ENCODE measurements at regions not wholly inside any gene's neighbourhood (a gene's known extent, or its start where the extent isn't known, plus 50 kb on each side); places are given as distances from the start of the nearest gene placed in this dataset.

- H3K27ac Mint-ChIP-seq (ENCODE audit: unreplicated experiment), result peak overlapping the region; percentile 67
- TF ChIP-seq, protein P1, sequence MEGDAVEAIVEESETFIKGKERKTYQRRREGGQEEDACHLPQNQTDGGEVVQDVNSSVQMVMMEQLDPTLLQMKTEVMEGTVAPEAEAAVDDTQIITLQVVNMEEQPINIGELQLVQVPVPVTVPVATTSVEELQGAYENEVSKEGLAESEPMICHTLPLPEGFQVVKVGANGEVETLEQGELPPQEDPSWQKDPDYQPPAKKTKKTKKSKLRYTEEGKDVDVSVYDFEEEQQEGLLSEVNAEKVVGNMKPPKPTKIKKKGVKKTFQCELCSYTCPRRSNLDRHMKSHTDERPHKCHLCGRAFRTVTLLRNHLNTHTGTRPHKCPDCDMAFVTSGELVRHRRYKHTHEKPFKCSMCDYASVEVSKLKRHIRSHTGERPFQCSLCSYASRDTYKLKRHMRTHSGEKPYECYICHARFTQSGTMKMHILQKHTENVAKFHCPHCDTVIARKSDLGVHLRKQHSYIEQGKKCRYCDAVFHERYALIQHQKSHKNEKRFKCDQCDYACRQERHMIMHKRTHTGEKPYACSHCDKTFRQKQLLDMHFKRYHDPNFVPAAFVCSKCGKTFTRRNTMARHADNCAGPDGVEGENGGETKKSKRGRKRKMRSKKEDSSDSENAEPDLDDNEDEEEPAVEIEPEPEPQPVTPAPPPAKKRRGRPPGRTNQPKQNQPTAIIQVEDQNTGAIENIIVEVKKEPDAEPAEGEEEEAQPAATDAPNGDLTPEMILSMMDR (IDR thresholded peaks at IDR 0.05; ENCODE audit: partially characterized antibody, unreplicated experiment), result no peak
- peaks cover 10% of the 10 kb centered on the region for H3K4me1 Mint-ChIP-seq (ENCODE audit: low read depth, unreplicated experiment)
- H3K27me3 Mint-ChIP-seq (ENCODE audit: unreplicated experiment), result no peaks in the 10 kb centered on the region
- H3K36me3 Mint-ChIP-seq (ENCODE audit: unreplicated experiment), result peaks cover 4% of the 10 kb centered on the region
- H3K9me3 Mint-ChIP-seq (ENCODE audit: unreplicated experiment), result no peaks in the 10 kb centered on the region
- peak overlapping the region; percentile 27 for H3K4me3 Mint-ChIP-seq (ENCODE audit: unreplicated experiment)
- DNase-seq, result no peak
Measured at GRCh38 chr2:5886462-5886861, 194.3 kb downstream of the SOX11 start.

DNA sequence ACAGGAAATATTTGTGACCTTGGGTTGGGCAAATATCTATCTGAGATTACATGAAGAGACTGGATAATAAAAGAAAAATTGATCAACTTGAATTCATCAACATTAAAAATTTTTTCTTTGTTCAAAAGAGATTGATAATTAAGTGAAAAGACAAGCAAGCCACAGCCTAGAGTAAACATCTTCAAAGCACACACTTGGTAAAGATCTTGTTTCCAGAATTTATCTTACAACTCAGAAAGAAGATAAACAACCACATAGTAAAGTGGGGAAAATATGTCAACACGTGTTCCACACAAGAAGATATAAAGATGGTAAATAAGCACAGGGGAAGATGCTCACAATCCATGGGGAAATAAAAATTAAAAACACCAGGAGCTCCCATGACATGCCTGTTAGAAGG, 195.9 kb downstream of the SOX11 start:
- DNase-seq, result no peak
- Mint-ChIP-seq H3K36me3 (ENCODE audit: unreplicated experiment) (no peaks in the 10 kb centered on the region), H3K27me3 (ENCODE audit: unreplicated experiment) (no peaks in the 10 kb centered on the region), H3K4me1 (ENCODE audit: low read depth, unreplicated experiment) (peaks cover 10% of the 10 kb centered on the region), H3K4me3 (ENCODE audit: unreplicated experiment) (no peak overlapping the region), H3K27ac (ENCODE audit: unreplicated experiment) (no peak overlapping the region), H3K9me3 (ENCODE audit: unreplicated experiment) (no peaks in the 10 kb centered on the region)
- TF ChIP-seq, protein P1 (IDR thresholded peaks at IDR 0.05; ENCODE audit: partially characterized antibody, unreplicated experiment), result no peak

- DNase-seq, result no peak
- Mint-ChIP-seq H3K27ac (ENCODE audit: unreplicated experiment) (no peak overlapping the region), H3K4me3 (ENCODE audit: unreplicated experiment) (no peak overlapping the region), H3K9me3 (ENCODE audit: unreplicated experiment) (no peaks in the 10 kb centered on the region), H3K36me3 (ENCODE audit: unreplicated experiment) (no peaks in the 10 kb centered on the region), H3K27me3 (ENCODE audit: unreplicated experiment) (no peaks in the 10 kb centered on the region), H3K4me1 (ENCODE audit: low read depth, unreplicated experiment) (peaks cover 17% of the 10 kb centered on the region)
- TF ChIP-seq, protein P1 (IDR thresholded peaks at IDR 0.05; ENCODE audit: partially characterized antibody, unreplicated experiment), result no peak
Measured at GRCh38 chr2:5889519-5889918, 197.3 kb downstream of the SOX11 start.

DNA sequence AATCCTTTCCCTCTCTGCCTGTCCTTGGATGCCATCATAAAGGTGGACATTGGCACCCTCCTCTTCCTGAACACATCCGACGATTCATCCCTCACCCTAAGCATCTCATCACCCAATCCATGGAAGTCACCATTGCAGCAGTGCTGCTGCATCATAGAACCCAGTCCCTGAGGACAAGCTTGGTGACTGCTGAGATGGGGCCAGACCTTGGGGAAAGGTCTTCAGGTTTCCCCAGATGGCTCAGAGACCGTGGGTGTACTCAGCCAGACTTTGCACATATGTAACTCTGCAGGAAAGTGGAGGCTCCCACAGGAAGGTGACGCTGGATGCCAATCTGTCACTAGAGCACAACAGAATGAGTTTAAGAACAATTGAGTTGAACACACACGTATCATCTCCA, 202.2 kb downstream of the SOX11 start:
- H3K4me3 Mint-ChIP-seq (ENCODE audit: unreplicated experiment), result peak overlapping the region; percentile 22
- no peaks in the 10 kb centered on the region for H3K27me3 Mint-ChIP-seq (ENCODE audit: unreplicated experiment)
- H3K4me1 Mint-ChIP-seq (ENCODE audit: low read depth, unreplicated experiment), result peaks cover 10% of the 10 kb centered on the region
- no peaks in the 10 kb centered on the region for H3K36me3 Mint-ChIP-seq (ENCODE audit: unreplicated experiment)
- no peak for DNase-seq
- peak overlapping the region; percentile 36 for H3K27ac Mint-ChIP-seq (ENCODE audit: unreplicated experiment)
- TF ChIP-seq, protein P1 (IDR thresholded peaks at IDR 0.05; ENCODE audit: partially characterized antibody, unreplicated experiment), result no peak
- no peaks in the 10 kb centered on the region for H3K9me3 Mint-ChIP-seq (ENCODE audit: unreplicated experiment)

GRCh38 chr2:5895284-5895683, 203.1 kb downstream of the SOX11 start:
- no peaks in the 10 kb centered on the region for H3K9me3 Mint-ChIP-seq (ENCODE audit: unreplicated experiment)
- no peaks in the 10 kb centered on the region for H3K27me3 Mint-ChIP-seq (ENCODE audit: unreplicated experiment)
- no peak overlapping the region for H3K27ac Mint-ChIP-seq (ENCODE audit: unreplicated experiment)
- TF ChIP-seq, protein P1 (IDR thresholded peaks at IDR 0.05; ENCODE audit: partially characterized antibody, unreplicated experiment), result no peak
- H3K36me3 Mint-ChIP-seq (ENCODE audit: unreplicated experiment), result no peaks in the 10 kb centered on the region
- H3K4me1 Mint-ChIP-seq (ENCODE audit: low read depth, unreplicated experiment), result peaks cover 10% of the 10 kb centered on the region
- H3K4me3 Mint-ChIP-seq (ENCODE audit: unreplicated experiment), result no peak overlapping the region
- no peak for DNase-seq

Data from glutamatergic neuron (in vitro differentiated cells).